ENCODE measurements at regions not wholly inside any gene's neighbourhood (a gene's known extent, or its start where the extent isn't known, plus 50 kb on each side); places are given as distances from the start of the nearest gene placed in this dataset.

DNA sequence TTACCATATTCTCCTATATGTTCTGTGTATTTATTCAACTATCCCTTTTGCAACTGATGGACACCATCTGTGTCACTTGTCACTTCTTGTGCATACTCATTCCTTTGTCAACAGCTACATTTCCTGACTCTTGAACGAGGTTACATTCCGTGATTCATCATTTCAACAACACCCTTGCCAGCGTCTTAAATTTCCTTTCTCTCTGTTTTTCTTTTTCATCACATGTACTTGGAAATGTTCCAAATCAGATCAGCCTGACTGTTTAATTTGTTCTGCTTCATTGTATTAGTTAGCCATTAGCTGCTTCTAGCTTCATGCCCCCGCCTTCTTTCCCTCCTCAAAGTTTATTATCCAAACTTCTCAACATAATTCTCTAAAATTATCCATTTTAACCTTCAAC is 173.0 kb downstream of the ADGRL4 start:
- no peak overlapping the region for H3K4me2 ChIP-seq (ENCODE audit: insufficient read depth, low read length)
- no TSS peak for BruUV-seq (replicated peaks)
- no peak overlapping the region for H2AFZ ChIP-seq (ENCODE audit: low read depth, low read length)
- H3K9me3 ChIP-seq (replicated peaks; ENCODE audit: control insufficient read depth, insufficient read depth, low read depth, low read length), result no peaks in the 10 kb centered on the region
- in situ Hi-C loops (cut with MboI) (no loop called here), intact Hi-C loops (cut with micrococcal nuclease) (no loop called here)
- no peaks in the 10 kb centered on the region for H3K27me3 ChIP-seq (ENCODE audit: control insufficient read depth in 2 of 2, insufficient read depth in 2 of 2, low read length in 2 of 2)
- DNase-seq (ENCODE audit: extremely low read depth in 1 of 4, low spot score in 3 of 4) (no peak), ATAC-seq (no peak), FAIRE-seq (no peak)
- no peaks in the 10 kb centered on the region for H3K9me1 ChIP-seq (ENCODE audit: control insufficient read depth, insufficient read depth, low read length)
- H3K4me3 ChIP-seq, result no peak overlapping the region
- H3K36me3 ChIP-seq (ENCODE audit: control insufficient read depth, insufficient read depth, low read length), result no peaks in the 10 kb centered on the region
- H3K79me2 ChIP-seq (ENCODE audit: control insufficient read depth, insufficient read depth, low read length), result no peaks in the 10 kb centered on the region
- H3K4me1 ChIP-seq (replicated peaks in 1 of 2; ENCODE audit: control insufficient read depth in 2 of 2, insufficient read depth in 2 of 2, low read length in 2 of 2), result no peaks in the 10 kb centered on the region
- no peaks in the 10 kb centered on the region for H4K20me1 ChIP-seq (replicated peaks; ENCODE audit: control insufficient read depth, insufficient read depth, low read length)
- no peak overlapping the region for H3K9ac ChIP-seq (ENCODE audit: insufficient read depth in 1 of 2, low read depth in 2 of 2, low read length in 2 of 2)
- WGBS (ENCODE audit: insufficient coverage, low coverage, missing lambda C conversion rate), result 0% methylated on average over 4 of the region's 4 CpGs
- ChIA-PET CTCF (ENCODE audit: low intra/inter-chr PET ratio) (no interaction called here), POLR2A (no interaction called here)
- no peak overlapping the region for H3K27ac ChIP-seq (ENCODE audit: extremely low read depth, low read depth, low read length)
- TF ChIP-seq FIP1L1 (IDR thresholded peaks at IDR 0.05; ENCODE audit: low read depth, low read length, poor library complexity, severe bottlenecking) (no peak), TCF3 (CRISPR knock-in tag; IDR thresholded peaks at IDR 0.05) (no peak), GATAD2B (IDR thresholded peaks at IDR 0.05; ENCODE audit: borderline replicate concordance) (no peak), MTA3 (IDR thresholded peaks at IDR 0.05; ENCODE audit: borderline replicate concordance) (no peak), HOXB6 (CRISPR knock-in tag; IDR thresholded peaks at IDR 0.05; ENCODE audit: borderline replicate concordance) (no peak), SREBF2 (CRISPR knock-in tag; IDR thresholded peaks at IDR 0.05) (no peak), ZNF23 (CRISPR knock-in tag; IDR thresholded peaks at IDR 0.05) (no peak), ZNF124 (CRISPR knock-in tag; IDR thresholded peaks at IDR 0.05) (no peak), ATF1 (CRISPR knock-in tag; IDR thresholded peaks at IDR 0.05) (no peak), ATF1 (tag; IDR thresholded peaks at IDR 0.05) (no peak)
- TF ChIP-seq, protein P1, sequence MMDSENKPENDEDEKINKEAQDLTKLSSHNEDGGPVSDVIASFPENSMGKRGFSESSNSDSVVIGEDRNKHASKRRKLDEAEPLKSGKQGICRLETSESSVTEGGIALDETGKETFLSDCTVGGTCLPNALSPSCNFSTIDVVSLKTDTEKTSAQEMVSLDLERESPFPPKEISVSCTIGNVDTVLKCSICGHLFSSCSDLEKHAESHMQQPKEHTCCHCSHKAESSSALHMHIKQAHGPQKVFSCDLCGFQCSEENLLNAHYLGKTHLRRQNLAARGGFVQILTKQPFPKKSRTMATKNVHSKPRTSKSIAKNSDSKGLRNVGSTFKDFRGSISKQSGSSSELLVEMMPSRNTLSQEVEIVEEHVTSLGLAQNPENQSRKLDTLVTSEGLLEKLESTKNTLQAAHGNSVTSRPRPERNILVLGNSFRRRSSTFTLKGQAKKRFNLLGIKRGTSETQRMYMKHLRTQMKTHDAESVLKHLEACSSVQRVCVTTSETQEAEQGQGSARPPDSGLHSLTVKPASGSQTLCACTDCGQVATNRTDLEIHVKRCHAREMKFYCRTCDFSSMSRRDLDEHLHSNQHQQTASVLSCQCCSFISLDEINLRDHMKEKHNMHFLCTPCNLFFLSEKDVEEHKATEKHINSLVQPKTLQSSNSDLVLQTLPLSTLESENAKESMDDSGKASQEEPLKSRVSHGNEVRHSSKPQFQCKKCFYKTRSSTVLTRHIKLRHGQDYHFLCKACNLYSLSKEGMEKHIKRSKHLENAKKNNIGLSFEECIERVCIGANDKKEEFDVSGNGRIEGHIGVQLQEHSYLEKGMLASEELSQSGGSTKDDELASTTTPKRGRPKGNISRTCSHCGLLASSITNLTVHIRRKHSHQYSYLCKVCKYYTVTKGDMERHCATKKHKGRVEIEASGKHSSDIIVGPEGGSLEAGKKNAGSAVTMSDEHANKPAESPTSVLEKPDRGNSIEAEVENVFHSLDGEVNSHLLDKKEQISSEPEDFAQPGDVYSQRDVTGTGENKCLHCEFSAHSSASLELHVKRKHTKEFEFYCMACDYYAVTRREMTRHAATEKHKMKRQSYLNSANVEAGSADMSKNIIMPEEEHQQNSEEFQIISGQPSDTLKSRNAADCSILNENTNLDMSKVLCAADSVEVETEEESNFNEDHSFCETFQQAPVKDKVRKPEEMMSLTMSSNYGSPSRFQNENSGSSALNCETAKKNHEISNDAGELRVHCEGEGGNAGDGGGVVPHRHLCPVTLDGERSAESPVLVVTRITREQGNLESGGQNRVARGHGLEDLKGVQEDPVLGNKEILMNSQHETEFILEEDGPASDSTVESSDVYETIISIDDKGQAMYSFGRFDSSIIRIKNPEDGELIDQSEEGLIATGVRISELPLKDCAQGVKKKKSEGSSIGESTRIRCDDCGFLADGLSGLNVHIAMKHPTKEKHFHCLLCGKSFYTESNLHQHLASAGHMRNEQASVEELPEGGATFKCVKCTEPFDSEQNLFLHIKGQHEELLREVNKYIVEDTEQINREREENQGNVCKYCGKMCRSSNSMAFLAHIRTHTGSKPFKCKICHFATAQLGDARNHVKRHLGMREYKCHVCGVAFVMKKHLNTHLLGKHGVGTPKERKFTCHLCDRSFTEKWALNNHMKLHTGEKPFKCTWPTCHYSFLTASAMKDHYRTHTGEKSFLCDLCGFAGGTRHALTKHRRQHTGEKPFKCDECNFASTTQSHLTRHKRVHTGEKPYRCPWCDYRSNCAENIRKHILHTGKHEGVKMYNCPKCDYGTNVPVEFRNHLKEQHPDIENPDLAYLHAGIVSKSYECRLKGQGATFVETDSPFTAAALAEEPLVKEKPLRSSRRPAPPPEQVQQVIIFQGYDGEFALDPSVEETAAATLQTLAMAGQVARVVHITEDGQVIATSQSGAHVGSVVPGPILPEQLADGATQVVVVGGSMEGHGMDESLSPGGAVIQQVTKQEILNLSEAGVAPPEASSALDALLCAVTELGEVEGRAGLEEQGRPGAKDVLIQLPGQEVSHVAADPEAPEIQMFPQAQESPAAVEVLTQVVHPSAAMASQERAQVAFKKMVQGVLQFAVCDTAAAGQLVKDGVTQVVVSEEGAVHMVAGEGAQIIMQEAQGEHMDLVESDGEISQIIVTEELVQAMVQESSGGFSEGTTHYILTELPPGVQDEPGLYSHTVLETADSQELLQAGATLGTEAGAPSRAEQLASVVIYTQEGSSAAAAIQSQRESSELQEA (IDR thresholded peaks at IDR 0.05; ENCODE audit: low read depth), result no peak
